ENCODE measurements at regions not wholly inside any gene's neighbourhood (a gene's known extent, or its start where the extent isn't known, plus 50 kb on each side); places are given as distances from the start of the nearest gene placed in this dataset.
"Not testable (repeated sequence)": the region's sequence is repeated elsewhere in the genome, so short reads cannot be mapped to it uniquely, and the experiment has no call there.

- DNase-seq = no peak
These were observed 105.7 kb downstream of the LCA5 start for GRCh38 chr6:79431537-79431933.

GRCh38 chr6:79430913-79431536 lies 106.2 kb downstream of the LCA5 start:
- DNase-seq = no peak

- no peak for DNase-seq
These were observed 109.5 kb downstream of the LCA5 start for GRCh38 chr6:79427721-79428120.

GRCh38 chr6:79426625-79427278 lies 110.5 kb downstream of the LCA5 start:
- DNase-seq = no peak

GRCh38 chr6:79425589-79426311 lies 111.5 kb downstream of the LCA5 start:
- DNase-seq = no peak

- DNase-seq = no peak
These were observed 114.0 kb downstream of the LCA5 start for GRCh38 chr6:79423216-79423615.

GRCh38 chr6:79422666-79423065 lies 114.6 kb downstream of the LCA5 start:
- no peak for DNase-seq

GRCh38 chr6:79421707-79422484 lies 115.3 kb downstream of the LCA5 start:
- DNase-seq = peak; percentile 66

GRCh38 chr6:79421001-79421411 lies 116.2 kb downstream of the LCA5 start:
- DNase-seq = no peak

GRCh38 chr6:79420054-79420453 lies 117.2 kb downstream of the LCA5 start:
- no peak for DNase-seq

GRCh38 chr6:79416931-79417330 lies 120.3 kb downstream of the LCA5 start:
- no peak for DNase-seq

GRCh38 chr6:79413562-79414002 lies 123.6 kb downstream of the LCA5 start:
- no peak for DNase-seq

- DNase-seq = no peak
These were observed 126.4 kb downstream of the LCA5 start for GRCh38 chr6:79410806-79411205.

GRCh38 chr6:79408256-79408974 lies 128.8 kb downstream of the LCA5 start:
- DNase-seq = no peak

- DNase-seq = no peak
These were observed 132.6 kb downstream of the LCA5 start for GRCh38 chr6:79404677-79405076.

- DNase-seq = no peak
These were observed 133.0 kb downstream of the LCA5 start for GRCh38 chr6:79404261-79404660.

- no peak for DNase-seq
These were observed 133.7 kb downstream of the LCA5 start for GRCh38 chr6:79403563-79403962.

- DNase-seq = no peak
These were observed 134.1 kb downstream of the LCA5 start for GRCh38 chr6:79403086-79403485.

GRCh38 chr6:79399499-79399898 lies 137.7 kb downstream of the LCA5 start:
- DNase-seq = no peak

GRCh38 chr6:79398617-79399016 lies 138.6 kb downstream of the LCA5 start:
- DNase-seq = not testable (repeated sequence)

- no peak for DNase-seq
These were observed 140.6 kb downstream of the LCA5 start for GRCh38 chr6:79396625-79397024.

GRCh38 chr6:79394690-79395089 lies 142.5 kb downstream of the LCA5 start:
- no peak for DNase-seq

GRCh38 chr6:79392094-79392493 lies 145.1 kb downstream of the LCA5 start:
- no peak for DNase-seq
